CD4-positive, CD25-positive, alpha-beta regulatory T cell (primary cell): ENCODE measurements at regions not wholly inside any gene's neighbourhood (a gene's known extent, or its start where the extent isn't known, plus 50 kb on each side); places are given as distances from the start of the nearest gene placed in this dataset.
"Not testable (repeated sequence)": the region's sequence is repeated elsewhere in the genome, so short reads cannot be mapped to it uniquely, and the experiment has no call there.

Experiments
- ATAC-seq, 2 donors: fragments of 150-1000 bp; cut with Tn5 transposase; one replicate each; pipeline ENCODE4 v1.10.0; 2021; ENCODE audit warnings: low read depth in 2 of 2, moderate number of reproducible peaks in 2 of 2, moderate library complexity in 1 of 2
- DNase-seq, 3 donors: peaks; one replicate each; pipeline versions ENCODE4 v3.0.0 to v3.0.0-alpha.2; 2012 to 2022; ENCODE audit warnings: mixed read lengths in 1 of 3
- H3K27ac ChIP-seq: one replicate; pipeline ENCODE4 v1.7.0; 2013; ENCODE audit warnings: mild to moderate bottlenecking, low read length; ENCODE audit not compliant: insufficient read depth, poor library complexity, severe bottlenecking
- H3K27me3 ChIP-seq: one replicate; pipeline ENCODE4 v1.7.0; 2013; ENCODE audit warnings: low read length; ENCODE audit not compliant: control insufficient read depth, insufficient read depth
- H3K36me3 ChIP-seq: one replicate; pipeline ENCODE4 v1.7.0; 2013; ENCODE audit warnings: mild to moderate bottlenecking, low read length, moderate library complexity; ENCODE audit not compliant: control insufficient read depth, insufficient read depth
- H3K4me1 ChIP-seq: 2 replicates; pipeline ENCODE4 v1.7.0; 2013; ENCODE audit warnings: mild to moderate bottlenecking, low read length; ENCODE audit not compliant: insufficient read depth, control insufficient read depth, poor library complexity, severe bottlenecking
- H3K4me3 ChIP-seq: one replicate; pipeline ENCODE4 v1.7.0; 2013; ENCODE audit warnings: low read depth, mild to moderate bottlenecking, low read length, moderate library complexity
- H3K9me3 ChIP-seq, 2 experiments: 1 replicate in 1 of 2; 2 replicates in 1 of 2; pipeline ENCODE4 v1.7.0; 2013; ENCODE audit warnings: low read length in 2 of 2, mild to moderate bottlenecking in 1 of 2, moderate library complexity in 1 of 2; ENCODE audit not compliant: control insufficient read depth in 2 of 2
- H3K27ac Mint-ChIP-seq, 3 donors: one replicate each; pipeline ENCODE4 v1.8.0; 2020 to 2022; ENCODE audit warnings: mild to moderate bottlenecking in 3 of 3, mixed read lengths in 3 of 3, moderate library complexity in 2 of 3
- H3K27me3 Mint-ChIP-seq: one replicate; pipeline ENCODE4 v1.8.0; 2022; ENCODE audit warnings: mild to moderate bottlenecking, mixed read lengths
- H3K36me3 Mint-ChIP-seq: one replicate; pipeline ENCODE4 v1.8.0; 2020; ENCODE audit warnings: mixed read lengths
- H3K4me1 Mint-ChIP-seq, 4 donors: one replicate each; pipeline ENCODE4 v1.8.0; 2020 to 2022; ENCODE audit warnings: mixed read lengths in 4 of 4, mild to moderate bottlenecking in 1 of 4
- H3K4me3 Mint-ChIP-seq, 4 donors: one replicate each; pipeline ENCODE4 v1.8.0; 2020 to 2022; ENCODE audit warnings: mild to moderate bottlenecking in 4 of 4, mixed read lengths in 4 of 4, moderate library complexity in 3 of 4
- H3K9me3 Mint-ChIP-seq, 7 donors: one replicate each; pipeline ENCODE4 v1.8.0; 2020 to 2022; ENCODE audit warnings: mixed read lengths in 7 of 7, mild to moderate bottlenecking in 3 of 7, moderate library complexity in 2 of 7

- Mint-ChIP-seq H3K36me3 (no peaks in the 10 kb centered on the region), H3K27me3 (peaks cover 21% of the 10 kb centered on the region), H3K9me3 (peaks cover 0 to 8% (median 0%) of the 10 kb centered on the region in 7 donors), H3K27ac (no peak overlapping the region), H3K4me3 (no peak overlapping the region), H3K4me1 (peaks cover 0 to 22% (median 9%) of the 10 kb centered on the region in 4 donors)
- H3K27ac ChIP-seq = no peak overlapping the region
- peaks cover 18% of the 10 kb centered on the region for H3K27me3 ChIP-seq
- DNase-seq (no peak), ATAC-seq (no peak)
- H3K36me3 ChIP-seq = no peaks in the 10 kb centered on the region
- peaks cover 3% of the 10 kb centered on the region for H3K4me1 ChIP-seq
- no peaks in the 10 kb centered on the region for H3K9me3 ChIP-seq
- no peak overlapping the region for H3K4me3 ChIP-seq
These were observed 70.6 kb upstream of the NXPH1 start for GRCh38 chr7:8362723-8363369.

- peaks cover 3% of the 10 kb centered on the region for H3K4me1 ChIP-seq
- Mint-ChIP-seq H3K27me3 (peaks cover 27% of the 10 kb centered on the region), H3K9me3 (peaks cover 0 to 8% (median 0%) of the 10 kb centered on the region in 7 donors), H3K27ac (no peak overlapping the region), H3K4me1 (peaks cover 0 to 22% (median 9%) of the 10 kb centered on the region in 4 donors), H3K36me3 (no peaks in the 10 kb centered on the region), H3K4me3 (no peak overlapping the region)
- H3K27ac ChIP-seq = no peak overlapping the region
- ATAC-seq (no peak), DNase-seq (no peak)
- H3K36me3 ChIP-seq = no peaks in the 10 kb centered on the region
- H3K4me3 ChIP-seq = no peak overlapping the region
- H3K9me3 ChIP-seq = no peaks in the 10 kb centered on the region
- peaks cover 17% of the 10 kb centered on the region for H3K27me3 ChIP-seq
These were observed 69.9 kb upstream of the NXPH1 start for GRCh38 chr7:8363407-8364015.

GRCh38 chr7:8365499-8366110, 67.8 kb upstream of the NXPH1 start:
- Histone ChIP-seq H3K27ac (no peak overlapping the region), H3K27me3 (peaks cover 13% of the 10 kb centered on the region), H3K36me3 (no peaks in the 10 kb centered on the region), H3K4me1 (peaks cover 3% of the 10 kb centered on the region), H3K4me3 (no peak overlapping the region), H3K9me3 (no peaks in the 10 kb centered on the region)
- H3K27ac Mint-ChIP-seq = no peak overlapping the region
- H3K27me3 Mint-ChIP-seq = peaks cover 38% of the 10 kb centered on the region
- peaks cover 0 to 4% (median 0%) of the 10 kb centered on the region in 7 donors for H3K9me3 Mint-ChIP-seq
- ATAC-seq (no peak), DNase-seq (no peak)
- no peaks in the 10 kb centered on the region for H3K36me3 Mint-ChIP-seq
- peaks cover 0 to 21% (median 8%) of the 10 kb centered on the region in 4 donors for H3K4me1 Mint-ChIP-seq
- no peak overlapping the region for H3K4me3 Mint-ChIP-seq

GRCh38 chr7:8368007-8368406, 65.4 kb upstream of the NXPH1 start:
- H3K9me3 Mint-ChIP-seq = peaks cover 0 to 14% (median 0%) of the 10 kb centered on the region in 7 donors
- not testable (repeated sequence) for H3K9me3 ChIP-seq, H3K36me3 ChIP-seq, H3K4me1 ChIP-seq, H3K27me3 ChIP-seq, H3K27ac ChIP-seq, H3K36me3 Mint-ChIP-seq, H3K27ac Mint-ChIP-seq, DNase-seq, H3K4me3 ChIP-seq, H3K4me3 Mint-ChIP-seq, ATAC-seq
- peaks cover 49% of the 10 kb centered on the region for H3K27me3 Mint-ChIP-seq
- H3K4me1 Mint-ChIP-seq = peaks cover 0 to 12% (median 12%) of the 10 kb centered on the region in 4 donors

GRCh38 chr7:8371742-8372141, 61.7 kb upstream of the NXPH1 start:
- H3K4me1 ChIP-seq = no peaks in the 10 kb centered on the region
- H3K9me3 ChIP-seq = no peaks in the 10 kb centered on the region
- DNase-seq = no peak
- H3K4me3 ChIP-seq = no peak overlapping the region
- no peaks in the 10 kb centered on the region for H3K36me3 ChIP-seq
- H3K4me1 Mint-ChIP-seq = peaks cover 0 to 12% (median 11%) of the 10 kb centered on the region in 4 donors
- H3K4me3 Mint-ChIP-seq = no peak overlapping the region
- no peaks in the 10 kb centered on the region for H3K36me3 Mint-ChIP-seq
- no peak overlapping the region for H3K27ac ChIP-seq
- no peak overlapping the region for H3K27ac Mint-ChIP-seq
- H3K27me3 Mint-ChIP-seq = peaks cover 59% of the 10 kb centered on the region
- H3K9me3 Mint-ChIP-seq = peaks cover 0 to 15% (median 4%) of the 10 kb centered on the region in 7 donors
- ATAC-seq = no peak
- H3K27me3 ChIP-seq = no peaks in the 10 kb centered on the region

- Mint-ChIP-seq H3K4me1 (peaks cover 0 to 12% (median 11%) of the 10 kb centered on the region in 4 donors), H3K36me3 (no peaks in the 10 kb centered on the region), H3K4me3 (no peak overlapping the region), H3K9me3 (peaks cover 0 to 15% (median 4%) of the 10 kb centered on the region in 7 donors), H3K27ac (no peak overlapping the region), H3K27me3 (peaks cover 46% of the 10 kb centered on the region)
- H3K9me3 ChIP-seq = no peaks in the 10 kb centered on the region
- H3K4me1 ChIP-seq = no peaks in the 10 kb centered on the region
- no peak for ATAC-seq
- H3K27ac ChIP-seq = no peak overlapping the region
- H3K4me3 ChIP-seq = no peak overlapping the region
- H3K36me3 ChIP-seq = no peaks in the 10 kb centered on the region
- H3K27me3 ChIP-seq = peaks cover 5% of the 10 kb centered on the region
- no peak for DNase-seq
These were observed 59.6 kb upstream of the NXPH1 start for GRCh38 chr7:8373851-8374250.

GRCh38 chr7:8378349-8379019, 54.9 kb upstream of the NXPH1 start:
- H3K4me1 ChIP-seq = no peaks in the 10 kb centered on the region
- H3K4me1 Mint-ChIP-seq = no peaks in the 10 kb centered on the region

More at GRCh38 chr7:8378349-8379019, 54.9 kb upstream of the NXPH1 start:
- no peak overlapping the region for H3K4me3 ChIP-seq
- no peaks in the 10 kb centered on the region for H3K36me3 Mint-ChIP-seq
- ATAC-seq = no peak
- H3K9me3 ChIP-seq = no peaks in the 10 kb centered on the region
- no peak for DNase-seq
- no peak overlapping the region for H3K27ac ChIP-seq
- peaks cover 0 to 4% (median 1%) of the 10 kb centered on the region in 7 donors for H3K9me3 Mint-ChIP-seq
- no peak overlapping the region for H3K4me3 Mint-ChIP-seq
- peaks cover 8% of the 10 kb centered on the region for H3K27me3 ChIP-seq
- H3K27me3 Mint-ChIP-seq = peaks cover 23% of the 10 kb centered on the region
- no peaks in the 10 kb centered on the region for H3K36me3 ChIP-seq
- no peak overlapping the region for H3K27ac Mint-ChIP-seq
